WTC11 (cell line): ENCODE measurements at regions not wholly inside any gene's neighbourhood (a gene's known extent, or its start where the extent isn't known, plus 50 kb on each side); places are given as distances from the start of the nearest gene placed in this dataset.

Experiments used
- ATAC-seq: fragments of 200-7000 bp; cut with Tn5 transposase; 2 replicates; pipeline ENCODE4 v1.10.0; 2021; ENCODE audit warnings: mild to moderate bottlenecking, moderate library complexity
- CTCF ChIA-PET: fragments of 300-600 bp; sonication (Branson Sonifier 250); formaldehyde crosslinking; loops from one replicate; lab custom pipeline; 2021; ENCODE audit warnings: antibody characterized with exemption; lab: Charles Lee
- POLR2A ChIA-PET: fragments of 350-600 bp; sonication (Branson Sonifier 250); formaldehyde crosslinking; loops from one replicate; lab custom pipeline; 2021; ENCODE audit warnings: antibody characterized with exemption; lab: Charles Lee
- DNase-seq: peaks from one replicate; pipeline ENCODE4 v3.0.0; 2021; ENCODE audit warnings: low spot score
- H3K27ac Mint-ChIP-seq: 2 replicates; pipeline ENCODE4 v1.8.0; 2021; ENCODE audit warnings: mixed read lengths
- H3K27me3 Mint-ChIP-seq: 2 replicates; pipeline ENCODE4 v1.8.0; 2021; ENCODE audit warnings: low read depth, mild to moderate bottlenecking, moderate library complexity, mixed read lengths
- H3K36me3 Mint-ChIP-seq: 2 replicates; pipeline ENCODE4 v1.8.0; 2021; ENCODE audit warnings: mixed read lengths
- H3K4me1 Mint-ChIP-seq: 2 replicates; pipeline ENCODE4 v1.8.0; 2022; ENCODE audit warnings: mixed read lengths
- H3K4me3 Mint-ChIP-seq: 2 replicates; pipeline ENCODE4 v1.8.0; 2021; ENCODE audit warnings: mild to moderate bottlenecking, moderate library complexity, mixed read lengths
- H3K9me3 Mint-ChIP-seq: 2 replicates; pipeline ENCODE4 v1.8.0; 2021; ENCODE audit warnings: mixed read lengths
- CREM ChIP-seq: sonication (generic); formaldehyde crosslinking; IDR thresholded peaks from 2 replicates; pipeline ENCODE4 v1.8.1; 2022; ENCODE audit warnings: mild to moderate bottlenecking, missing genetic modification reagents, moderate library complexity
- MXD4 ChIP-seq: fragments of 250-450 bp; sonication (Bioruptor Pico); IDR thresholded peaks from 2 replicates; pipeline ENCODE4 v1.8.0; 2021; ENCODE audit warnings: mild to moderate bottlenecking, moderate library complexity, borderline replicate concordance
- NFE2L1 ChIP-seq: sonication (generic); formaldehyde crosslinking; IDR thresholded peaks from 2 replicates; pipeline ENCODE4 v1.8.1; 2023; ENCODE audit warnings: missing genetic modification reagents
- NFYB ChIP-seq: sonication (generic); formaldehyde crosslinking; conservative IDR thresholded peaks from 2 replicates; pipeline ENCODE4 v1.8.0; 2022; ENCODE audit warnings: low read depth, missing genetic modification reagents
- NR1H2 ChIP-seq: sonication (generic); formaldehyde crosslinking; IDR thresholded peaks from 2 replicates; pipeline ENCODE4 v1.9.0; 2021; ENCODE audit warnings: mild to moderate bottlenecking, moderate library complexity, missing genetic modification reagents
- SP1 ChIP-seq: sonication (generic); formaldehyde crosslinking; conservative IDR thresholded peaks from 2 replicates; pipeline ENCODE4 v1.8.1; 2022; ENCODE audit warnings: missing genetic modification reagents
- TEAD4 ChIP-seq: sonication (generic); formaldehyde crosslinking; IDR thresholded peaks from 2 replicates; pipeline ENCODE4 v1.8.0; 2022; ENCODE audit warnings: mild to moderate bottlenecking, missing genetic modification reagents
- TP53 ChIP-seq: sonication (generic); formaldehyde crosslinking; IDR thresholded peaks from 2 replicates; pipeline ENCODE4 v1.8.1; 2023; ENCODE audit warnings: mild to moderate bottlenecking, missing genetic modification reagents
- ZNF138 ChIP-seq: sonication (generic); formaldehyde crosslinking; conservative IDR thresholded peaks from 2 replicates; pipeline ENCODE4 v1.8.1; 2022; ENCODE audit warnings: mild to moderate bottlenecking, moderate library complexity, missing genetic modification reagents
- ZNF263 ChIP-seq: sonication (generic); formaldehyde crosslinking; IDR thresholded peaks from 2 replicates; pipeline ENCODE4 v1.8.1; 2022; ENCODE audit warnings: low read depth, mild to moderate bottlenecking, moderate library complexity, missing genetic modification reagents
- TF ChIP-seq, protein P1 (sequence below): sonication (generic); formaldehyde crosslinking; IDR thresholded peaks from 2 replicates; pipeline ENCODE4 v1.8.0; 2022; ENCODE audit warnings: missing genetic modification reagents
- TF ChIP-seq, protein P2 (sequence below): sonication (generic); formaldehyde crosslinking; IDR thresholded peaks from 2 replicates; pipeline ENCODE4 v1.8.1; 2023; ENCODE audit warnings: mild to moderate bottlenecking, missing genetic modification reagents
- TF ChIP-seq, protein P3 (sequence below): fragments of 250-450 bp; sonication (Bioruptor Pico); IDR thresholded peaks from 2 replicates; pipeline ENCODE4 v2.1.2; 2022; ENCODE audit warnings: mild to moderate bottlenecking, moderate library complexity
- TF ChIP-seq, protein P4 (sequence below): sonication (generic); formaldehyde crosslinking; IDR thresholded peaks from 2 replicates; pipeline ENCODE4 v1.8.1; 2023; ENCODE audit warnings: mild to moderate bottlenecking, missing genetic modification reagents, moderate library complexity
- TF ChIP-seq, protein P5 (sequence below): sonication (generic); formaldehyde crosslinking; IDR thresholded peaks from 2 replicates; pipeline ENCODE4 v1.8.1; 2022; ENCODE audit warnings: mild to moderate bottlenecking, missing genetic modification reagents, moderate library complexity, borderline replicate concordance
- TF ChIP-seq, protein P6 (sequence below): fragments of 250-450 bp; sonication (Bioruptor Pico); IDR thresholded peaks from 2 replicates; pipeline ENCODE4 v1.9.0; 2021; ENCODE audit warnings: moderate library complexity, mild to moderate bottlenecking, inconsistent platforms, borderline replicate concordance
- TF ChIP-seq, protein P7 (sequence below): sonication (generic); formaldehyde crosslinking; IDR thresholded peaks from 2 replicates; pipeline ENCODE4 v1.8.1; 2023; ENCODE audit warnings: mild to moderate bottlenecking, moderate library complexity, missing genetic modification reagents
- TF ChIP-seq, protein P8 (sequence below): sonication (generic); formaldehyde crosslinking; IDR thresholded peaks from 2 replicates; pipeline ENCODE4 v1.8.0; 2022; ENCODE audit warnings: mild to moderate bottlenecking, missing genetic modification reagents

DNA sequence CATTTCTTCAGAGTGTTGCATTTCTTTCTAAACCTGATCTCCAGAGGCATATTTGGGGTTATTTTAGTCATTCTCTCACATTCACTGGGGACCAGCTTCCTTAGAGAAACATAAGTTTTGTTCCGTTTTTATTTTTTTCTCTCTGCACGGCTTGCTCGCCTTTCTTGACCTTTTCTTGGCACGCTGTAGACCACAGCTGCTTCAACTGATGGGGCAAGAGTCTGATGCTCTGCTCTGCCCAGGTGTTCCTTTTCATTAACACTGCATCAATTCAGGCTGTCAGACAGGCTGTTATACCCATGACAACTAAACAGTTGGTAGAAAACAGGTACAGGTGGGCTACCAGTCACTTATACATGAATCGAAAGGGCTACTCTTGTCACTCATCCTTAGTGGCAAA lies 682.2 kb upstream of the DIAPH2 start (continued):
- TF ChIP-seq, protein P1, sequence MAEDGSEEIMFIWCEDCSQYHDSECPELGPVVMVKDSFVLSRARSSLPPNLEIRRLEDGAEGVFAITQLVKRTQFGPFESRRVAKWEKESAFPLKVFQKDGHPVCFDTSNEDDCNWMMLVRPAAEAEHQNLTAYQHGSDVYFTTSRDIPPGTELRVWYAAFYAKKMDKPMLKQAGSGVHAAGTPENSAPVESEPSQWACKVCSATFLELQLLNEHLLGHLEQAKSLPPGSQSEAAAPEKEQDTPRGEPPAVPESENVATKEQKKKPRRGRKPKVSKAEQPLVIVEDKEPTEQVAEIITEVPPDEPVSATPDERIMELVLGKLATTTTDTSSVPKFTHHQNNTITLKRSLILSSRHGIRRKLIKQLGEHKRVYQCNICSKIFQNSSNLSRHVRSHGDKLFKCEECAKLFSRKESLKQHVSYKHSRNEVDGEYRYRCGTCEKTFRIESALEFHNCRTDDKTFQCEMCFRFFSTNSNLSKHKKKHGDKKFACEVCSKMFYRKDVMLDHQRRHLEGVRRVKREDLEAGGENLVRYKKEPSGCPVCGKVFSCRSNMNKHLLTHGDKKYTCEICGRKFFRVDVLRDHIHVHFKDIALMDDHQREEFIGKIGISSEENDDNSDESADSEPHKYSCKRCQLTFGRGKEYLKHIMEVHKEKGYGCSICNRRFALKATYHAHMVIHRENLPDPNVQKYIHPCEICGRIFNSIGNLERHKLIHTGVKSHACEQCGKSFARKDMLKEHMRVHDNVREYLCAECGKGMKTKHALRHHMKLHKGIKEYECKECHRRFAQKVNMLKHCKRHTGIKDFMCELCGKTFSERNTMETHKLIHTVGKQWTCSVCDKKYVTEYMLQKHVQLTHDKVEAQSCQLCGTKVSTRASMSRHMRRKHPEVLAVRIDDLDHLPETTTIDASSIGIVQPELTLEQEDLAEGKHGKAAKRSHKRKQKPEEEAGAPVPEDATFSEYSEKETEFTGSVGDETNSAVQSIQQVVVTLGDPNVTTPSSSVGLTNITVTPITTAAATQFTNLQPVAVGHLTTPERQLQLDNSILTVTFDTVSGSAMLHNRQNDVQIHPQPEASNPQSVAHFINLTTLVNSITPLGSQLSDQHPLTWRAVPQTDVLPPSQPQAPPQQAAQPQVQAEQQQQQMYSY (CRISPR knock-in tag): no peak
- TF ChIP-seq SP1 (no peak), TP53 (CRISPR knock-in tag) (no peak), MXD4 (CRISPR knock-in tag) (no peak), CREM (CRISPR knock-in tag) (no peak), NR1H2 (CRISPR knock-in tag) (no peak)
- TF ChIP-seq, protein P2, sequence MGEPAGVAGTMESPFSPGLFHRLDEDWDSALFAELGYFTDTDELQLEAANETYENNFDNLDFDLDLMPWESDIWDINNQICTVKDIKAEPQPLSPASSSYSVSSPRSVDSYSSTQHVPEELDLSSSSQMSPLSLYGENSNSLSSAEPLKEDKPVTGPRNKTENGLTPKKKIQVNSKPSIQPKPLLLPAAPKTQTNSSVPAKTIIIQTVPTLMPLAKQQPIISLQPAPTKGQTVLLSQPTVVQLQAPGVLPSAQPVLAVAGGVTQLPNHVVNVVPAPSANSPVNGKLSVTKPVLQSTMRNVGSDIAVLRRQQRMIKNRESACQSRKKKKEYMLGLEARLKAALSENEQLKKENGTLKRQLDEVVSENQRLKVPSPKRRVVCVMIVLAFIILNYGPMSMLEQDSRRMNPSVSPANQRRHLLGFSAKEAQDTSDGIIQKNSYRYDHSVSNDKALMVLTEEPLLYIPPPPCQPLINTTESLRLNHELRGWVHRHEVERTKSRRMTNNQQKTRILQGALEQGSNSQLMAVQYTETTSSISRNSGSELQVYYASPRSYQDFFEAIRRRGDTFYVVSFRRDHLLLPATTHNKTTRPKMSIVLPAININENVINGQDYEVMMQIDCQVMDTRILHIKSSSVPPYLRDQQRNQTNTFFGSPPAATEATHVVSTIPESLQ (CRISPR knock-in tag): no peak
- TF ChIP-seq, protein P3, sequence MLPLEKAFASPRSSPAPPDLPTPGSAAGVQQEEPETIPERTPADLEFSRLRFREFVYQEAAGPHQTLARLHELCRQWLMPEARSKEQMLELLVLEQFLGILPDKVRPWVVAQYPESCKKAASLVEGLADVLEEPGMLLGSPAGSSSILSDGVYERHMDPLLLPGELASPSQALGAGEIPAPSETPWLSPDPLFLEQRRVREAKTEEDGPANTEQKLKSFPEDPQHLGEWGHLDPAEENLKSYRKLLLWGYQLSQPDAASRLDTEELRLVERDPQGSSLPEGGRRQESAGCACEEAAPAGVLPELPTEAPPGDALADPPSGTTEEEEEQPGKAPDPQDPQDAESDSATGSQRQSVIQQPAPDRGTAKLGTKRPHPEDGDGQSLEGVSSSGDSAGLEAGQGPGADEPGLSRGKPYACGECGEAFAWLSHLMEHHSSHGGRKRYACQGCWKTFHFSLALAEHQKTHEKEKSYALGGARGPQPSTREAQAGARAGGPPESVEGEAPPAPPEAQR (CRISPR knock-in tag): no peak
- TF ChIP-seq, protein P4, sequence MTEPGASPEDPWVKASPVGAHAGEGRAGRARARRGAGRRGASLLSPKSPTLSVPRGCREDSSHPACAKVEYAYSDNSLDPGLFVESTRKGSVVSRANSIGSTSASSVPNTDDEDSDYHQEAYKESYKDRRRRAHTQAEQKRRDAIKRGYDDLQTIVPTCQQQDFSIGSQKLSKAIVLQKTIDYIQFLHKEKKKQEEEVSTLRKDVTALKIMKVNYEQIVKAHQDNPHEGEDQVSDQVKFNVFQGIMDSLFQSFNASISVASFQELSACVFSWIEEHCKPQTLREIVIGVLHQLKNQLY (CRISPR knock-in tag): no peak

DNA sequence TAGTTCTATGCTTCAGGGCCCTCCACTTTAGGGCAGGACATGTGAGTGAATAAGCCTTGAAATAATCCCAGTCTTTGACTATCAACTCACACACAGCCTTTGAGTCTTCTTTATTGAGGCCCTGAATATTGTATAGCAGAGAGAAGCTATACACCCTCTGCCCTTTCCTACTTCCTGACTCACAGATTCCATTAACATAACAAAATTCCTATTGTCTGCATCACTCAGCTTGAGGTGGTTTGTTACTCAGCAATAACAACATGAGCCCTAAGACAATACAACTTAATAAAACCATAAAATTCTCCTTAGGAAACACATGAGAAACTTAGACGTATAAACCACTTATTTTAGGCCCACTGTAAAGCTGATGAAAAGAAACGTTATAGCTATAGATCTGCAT lies 680.3 kb upstream of the DIAPH2 start:
- peaks cover 3% of the 10 kb centered on the region; the same call in 1 of the 2 replicates for H3K4me1 Mint-ChIP-seq
- no peak for DNase-seq
- no peaks in the 10 kb centered on the region for H3K9me3 Mint-ChIP-seq
- H3K4me3 Mint-ChIP-seq: no peak overlapping the region
- POLR2A ChIA-PET: no interaction called here
- H3K36me3 Mint-ChIP-seq: no peaks in the 10 kb centered on the region
- no peak for ATAC-seq
- CTCF ChIA-PET: no interaction called here
- H3K27me3 Mint-ChIP-seq: no peaks in the 10 kb centered on the region
- TF ChIP-seq CREM (CRISPR knock-in tag) (no peak), ZNF263 (CRISPR knock-in tag) (no peak), NFYB (CRISPR knock-in tag) (no peak), TEAD4 (CRISPR knock-in tag) (no peak), ZNF138 (CRISPR knock-in tag) (no peak), NFE2L1 (CRISPR knock-in tag) (no peak)
- TF ChIP-seq, protein P5, sequence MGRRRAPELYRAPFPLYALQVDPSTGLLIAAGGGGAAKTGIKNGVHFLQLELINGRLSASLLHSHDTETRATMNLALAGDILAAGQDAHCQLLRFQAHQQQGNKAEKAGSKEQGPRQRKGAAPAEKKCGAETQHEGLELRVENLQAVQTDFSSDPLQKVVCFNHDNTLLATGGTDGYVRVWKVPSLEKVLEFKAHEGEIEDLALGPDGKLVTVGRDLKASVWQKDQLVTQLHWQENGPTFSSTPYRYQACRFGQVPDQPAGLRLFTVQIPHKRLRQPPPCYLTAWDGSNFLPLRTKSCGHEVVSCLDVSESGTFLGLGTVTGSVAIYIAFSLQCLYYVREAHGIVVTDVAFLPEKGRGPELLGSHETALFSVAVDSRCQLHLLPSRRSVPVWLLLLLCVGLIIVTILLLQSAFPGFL: no peak
- TF ChIP-seq, protein P6, sequence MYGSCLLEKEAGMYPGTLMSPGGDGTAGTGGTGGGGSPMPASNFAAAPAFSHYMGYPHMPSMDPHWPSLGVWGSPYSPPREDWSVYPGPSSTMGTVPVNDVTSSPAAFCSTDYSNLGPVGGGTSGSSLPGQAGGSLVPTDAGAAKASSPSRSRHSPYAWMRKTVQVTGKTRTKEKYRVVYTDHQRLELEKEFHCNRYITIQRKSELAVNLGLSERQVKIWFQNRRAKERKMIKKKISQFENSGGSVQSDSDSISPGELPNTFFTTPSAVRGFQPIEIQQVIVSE: no peak
- TF ChIP-seq, protein P4 (CRISPR knock-in tag): no peak
- TF ChIP-seq, protein P7, sequence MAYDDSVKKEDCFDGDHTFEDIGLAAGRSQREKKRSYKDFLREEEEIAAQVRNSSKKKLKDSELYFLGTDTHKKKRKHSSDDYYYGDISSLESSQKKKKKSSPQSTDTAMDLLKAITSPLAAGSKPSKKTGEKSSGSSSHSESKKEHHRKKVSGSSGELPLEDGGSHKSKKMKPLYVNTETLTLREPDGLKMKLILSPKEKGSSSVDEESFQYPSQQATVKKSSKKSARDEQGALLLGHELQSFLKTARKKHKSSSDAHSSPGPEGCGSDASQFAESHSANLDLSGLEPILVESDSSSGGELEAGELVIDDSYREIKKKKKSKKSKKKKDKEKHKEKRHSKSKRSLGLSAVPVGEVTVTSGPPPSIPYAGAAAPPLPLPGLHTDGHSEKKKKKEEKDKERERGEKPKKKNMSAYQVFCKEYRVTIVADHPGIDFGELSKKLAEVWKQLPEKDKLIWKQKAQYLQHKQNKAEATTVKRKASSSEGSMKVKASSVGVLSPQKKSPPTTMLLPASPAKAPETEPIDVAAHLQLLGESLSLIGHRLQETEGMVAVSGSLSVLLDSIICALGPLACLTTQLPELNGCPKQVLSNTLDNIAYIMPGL (CRISPR knock-in tag): no peak
- TF ChIP-seq, protein P8, sequence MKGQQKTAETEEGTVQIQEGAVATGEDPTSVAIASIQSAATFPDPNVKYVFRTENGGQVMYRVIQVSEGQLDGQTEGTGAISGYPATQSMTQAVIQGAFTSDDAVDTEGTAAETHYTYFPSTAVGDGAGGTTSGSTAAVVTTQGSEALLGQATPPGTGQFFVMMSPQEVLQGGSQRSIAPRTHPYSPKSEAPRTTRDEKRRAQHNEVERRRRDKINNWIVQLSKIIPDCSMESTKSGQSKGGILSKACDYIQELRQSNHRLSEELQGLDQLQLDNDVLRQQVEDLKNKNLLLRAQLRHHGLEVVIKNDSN (CRISPR knock-in tag): no peak
- H3K27ac Mint-ChIP-seq: no peak overlapping the region
